B cell (primary cell): ENCODE measurements at regions not wholly inside any gene's neighbourhood (a gene's known extent, or its start where the extent isn't known, plus 50 kb on each side); places are given as distances from the start of the nearest gene placed in this dataset.

Experiments
- EZH2 ChIP-seq: IDR thresholded peaks from 2 replicates; pipeline ENCODE4 v1.6.1; 2012; ENCODE audit warnings: borderline replicate concordance, low read depth, mild to moderate bottlenecking, moderate library complexity, low read length; ENCODE audit not compliant: insufficient read depth, poor library complexity, severe bottlenecking
- TF ChIP-seq, protein P1 (sequence below): fragments of 200-600 bp; IDR thresholded peaks from one replicate; pipeline ENCODE4 v1.8.0; 2022; ENCODE audit warnings: antibody characterized with exemption, mild to moderate bottlenecking

DNA sequence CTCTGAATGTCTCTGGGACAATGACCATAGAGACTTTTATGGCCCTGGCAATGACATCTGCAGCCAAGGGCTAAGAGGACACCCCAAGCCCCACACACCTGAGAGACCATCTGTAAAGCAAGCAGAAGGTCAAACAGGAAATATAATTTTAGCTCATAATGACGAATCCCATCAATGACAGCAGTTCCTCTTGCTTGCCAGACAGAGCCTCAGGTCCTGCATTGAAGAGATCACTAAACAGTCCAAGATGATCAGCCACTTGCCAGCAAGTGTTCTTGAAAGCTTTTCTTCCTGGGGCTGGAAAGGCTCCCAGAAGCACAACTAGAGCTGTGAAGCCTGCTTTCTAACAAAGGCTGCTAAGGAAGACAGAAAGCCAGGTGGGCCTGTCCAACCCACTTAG lies 993.7 kb upstream of the AUTS2 start:
- TF ChIP-seq, protein P1, sequence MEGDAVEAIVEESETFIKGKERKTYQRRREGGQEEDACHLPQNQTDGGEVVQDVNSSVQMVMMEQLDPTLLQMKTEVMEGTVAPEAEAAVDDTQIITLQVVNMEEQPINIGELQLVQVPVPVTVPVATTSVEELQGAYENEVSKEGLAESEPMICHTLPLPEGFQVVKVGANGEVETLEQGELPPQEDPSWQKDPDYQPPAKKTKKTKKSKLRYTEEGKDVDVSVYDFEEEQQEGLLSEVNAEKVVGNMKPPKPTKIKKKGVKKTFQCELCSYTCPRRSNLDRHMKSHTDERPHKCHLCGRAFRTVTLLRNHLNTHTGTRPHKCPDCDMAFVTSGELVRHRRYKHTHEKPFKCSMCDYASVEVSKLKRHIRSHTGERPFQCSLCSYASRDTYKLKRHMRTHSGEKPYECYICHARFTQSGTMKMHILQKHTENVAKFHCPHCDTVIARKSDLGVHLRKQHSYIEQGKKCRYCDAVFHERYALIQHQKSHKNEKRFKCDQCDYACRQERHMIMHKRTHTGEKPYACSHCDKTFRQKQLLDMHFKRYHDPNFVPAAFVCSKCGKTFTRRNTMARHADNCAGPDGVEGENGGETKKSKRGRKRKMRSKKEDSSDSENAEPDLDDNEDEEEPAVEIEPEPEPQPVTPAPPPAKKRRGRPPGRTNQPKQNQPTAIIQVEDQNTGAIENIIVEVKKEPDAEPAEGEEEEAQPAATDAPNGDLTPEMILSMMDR = no peak
- no peak for TF ChIP-seq EZH2
